Common myeloid progenitor, CD34-positive (primary cell): ENCODE measurements at regions not wholly inside any gene's neighbourhood (a gene's known extent, or its start where the extent isn't known, plus 50 kb on each side); places are given as distances from the start of the nearest gene placed in this dataset.

Experiments used
- CTCF ChIA-PET: fragments of 350-600 bp; sonication (Branson Sonifier 250); formaldehyde crosslinking; loops from one replicate; lab custom pipeline; 2021; ENCODE audit warnings: antibody characterized with exemption; lab: Charles Lee
- POLR2A ChIA-PET: fragments of 350-600 bp; sonication (Branson Sonifier 250); formaldehyde crosslinking; loops from one replicate; lab custom pipeline; 2021; ENCODE audit warnings: antibody characterized with exemption; lab: Charles Lee
- DNase-seq, 3 donors: peaks; one replicate each; pipeline versions ENCODE4 v3.0.0 to v3.0.0-alpha.2; 2013
- H3K27ac ChIP-seq, 2 experiments: 1 replicate in 1 of 2; 2 replicates in 1 of 2; pipeline ENCODE4 v1.7.0; 2013; ENCODE audit warnings: inconsistent platforms in 2 of 2, low read length in 2 of 2, mild to moderate bottlenecking in 2 of 2, low read depth in 1 of 2, moderate library complexity in 1 of 2; ENCODE audit not compliant: severe bottlenecking in 2 of 2, insufficient read depth in 1 of 2, poor library complexity in 1 of 2
- H3K27me3 ChIP-seq, 5 experiments: replicated peaks in 2 of 5; 1 replicate in 3 of 5; 2 replicates in 2 of 5; pipeline versions ENCODE4 v1.6.1 to v1.7.0; 2013; ENCODE audit warnings: low read length in 4 of 5, mild to moderate bottlenecking in 2 of 5, moderate library complexity in 2 of 5, inconsistent platforms in 1 of 5; ENCODE audit not compliant: insufficient read depth in 5 of 5, control insufficient read depth in 4 of 5
- H3K36me3 ChIP-seq, 4 experiments: 1 replicate in 2 of 4; 2 replicates in 2 of 4; pipeline versions ENCODE4 v1.6.1 to v1.7.0; 2013; ENCODE audit warnings: low read length in 3 of 4, control low read depth in 1 of 4, mild to moderate bottlenecking in 1 of 4; ENCODE audit not compliant: control insufficient read depth in 4 of 4, insufficient read depth in 4 of 4
- H3K4me1 ChIP-seq, 4 experiments: 1 replicate in 3 of 4; 2 replicates in 1 of 4; pipeline versions ENCODE4 v1.6.1 to v1.7.1; 2013; ENCODE audit warnings: low read length in 3 of 4, mild to moderate bottlenecking in 3 of 4, control low read depth in 1 of 4, inconsistent platforms in 1 of 4, moderate library complexity in 1 of 4; ENCODE audit not compliant: control insufficient read depth in 4 of 4, insufficient read depth in 4 of 4; ENCODE audit errors: control extremely low read depth in 1 of 4
- H3K4me3 ChIP-seq, 7 experiments: 1 replicate in 4 of 7; 2 replicates in 3 of 7; pipeline versions ENCODE4 v1.5.1 to v1.7.0; 2013; ENCODE audit warnings: mild to moderate bottlenecking in 7 of 7, low read length in 6 of 7, moderate library complexity in 6 of 7, inconsistent platforms in 2 of 7, low read depth in 2 of 7, control low read depth in 1 of 7; ENCODE audit not compliant: insufficient read depth in 4 of 7, control insufficient read depth in 1 of 7; ENCODE audit errors: extremely low read depth in 1 of 7
- H3K9me3 ChIP-seq, 5 experiments: 1 replicate in 4 of 5; 2 replicates in 1 of 5; pipeline versions ENCODE4 v1.6.1 to v1.7.1; 2013; ENCODE audit warnings: low read length in 4 of 5, mild to moderate bottlenecking in 2 of 5, inconsistent platforms in 1 of 5, low read depth in 1 of 5, moderate library complexity in 1 of 5; ENCODE audit not compliant: control insufficient read depth in 4 of 5, insufficient read depth in 2 of 5; ENCODE audit errors: control extremely low read depth in 1 of 5
- WGBS: methylation state at CpG from one replicate; pipeline ENCODE4 v1.1.5; 2013; ENCODE audit not compliant: insufficient coverage; 5-methylcytosine and 5-hydroxymethylcytosine counted together

GRCh38 chr4:189121336-189121735, 819.3 kb upstream of the FRG1 start:
- WGBS: 100% methylated on average over 1 of the region's 4 CpGs
- Histone ChIP-seq H3K27me3 (no peaks in the 10 kb centered on the region), H3K4me3 (no peak overlapping the region), H3K4me1 (no peaks in the 10 kb centered on the region), H3K36me3 (no peaks in the 10 kb centered on the region), H3K9me3 (no peaks in the 10 kb centered on the region), H3K27ac (no peak overlapping the region)
- DNase-seq: no peak
- CTCF ChIA-PET: no interaction called here
- POLR2A ChIA-PET: no interaction called here

- Histone ChIP-seq H3K4me1 (no peaks in the 10 kb centered on the region), H3K27me3 (no peaks in the 10 kb centered on the region), H3K36me3 (no peaks in the 10 kb centered on the region), H3K4me3 (no peak overlapping the region), H3K9me3 (no peaks in the 10 kb centered on the region), H3K27ac (no peak overlapping the region)
- WGBS: 38% methylated on average over 8 of the region's 10 CpGs
- CTCF ChIA-PET: interaction anchor here (1.0 to 1.9 kb wide), 3 partner anchors 153 to 668 kb away, joined by 3 to 5 read pairs (median 3); no protein-coding TSS in a partner anchor
- DNase-seq: peak; percentile 7 to 21 (median 16)
- POLR2A ChIA-PET: no interaction called here
These were observed 816.4 kb upstream of the FRG1 start for GRCh38 chr4:189124149-189124758.

- H3K9me3 ChIP-seq: no peaks in the 10 kb centered on the region
- POLR2A ChIA-PET: no interaction called here
- H3K4me3 ChIP-seq: no peak overlapping the region
- H3K36me3 ChIP-seq: no peaks in the 10 kb centered on the region
- no CpG with 5 or more reads among the region's 4 CpGs for WGBS
- no peak overlapping the region for H3K27ac ChIP-seq
- DNase-seq: no peak
- H3K4me1 ChIP-seq: no peaks in the 10 kb centered on the region
- H3K27me3 ChIP-seq: no peaks in the 10 kb centered on the region
- CTCF ChIA-PET: interaction anchor here (1.2 to 1.9 kb wide), 2 partner anchors 345 to 668 kb away, joined by 3 to 5 read pairs; no protein-coding TSS in a partner anchor
These were observed 815.9 kb upstream of the FRG1 start for GRCh38 chr4:189124791-189125190.

GRCh38 chr4:189126040-189126439, 814.6 kb upstream of the FRG1 start:
- no peak overlapping the region for H3K4me3 ChIP-seq
- H3K36me3 ChIP-seq: no peaks in the 10 kb centered on the region
- H3K4me1 ChIP-seq: no peaks in the 10 kb centered on the region
- no peaks in the 10 kb centered on the region for H3K27me3 ChIP-seq
- CTCF ChIA-PET: no interaction called here
- no peaks in the 10 kb centered on the region for H3K9me3 ChIP-seq
- POLR2A ChIA-PET: no interaction called here
- no peak overlapping the region for H3K27ac ChIP-seq
- WGBS: no CpG with 5 or more reads among the region's 2 CpGs
- DNase-seq: no peak

- ChIA-PET POLR2A (no interaction called here), CTCF (no interaction called here)
- H3K27me3 ChIP-seq: no peaks in the 10 kb centered on the region
- H3K4me3 ChIP-seq: no peak overlapping the region
- H3K27ac ChIP-seq: no peak overlapping the region
- DNase-seq: no peak
- no peaks in the 10 kb centered on the region for H3K36me3 ChIP-seq
- WGBS: 89% methylated on average over 3 of the region's 4 CpGs
- no peaks in the 10 kb centered on the region for H3K4me1 ChIP-seq
- H3K9me3 ChIP-seq: no peaks in the 10 kb centered on the region
These were observed 812.3 kb upstream of the FRG1 start for GRCh38 chr4:189128341-189128740.

GRCh38 chr4:189129044-189129694, 811.5 kb upstream of the FRG1 start:
- no peak for DNase-seq
- Histone ChIP-seq H3K4me3 (no peak overlapping the region), H3K27me3 (no peaks in the 10 kb centered on the region), H3K36me3 (no peaks in the 10 kb centered on the region), H3K9me3 (no peaks in the 10 kb centered on the region), H3K4me1 (no peaks in the 10 kb centered on the region), H3K27ac (no peak overlapping the region)
- ChIA-PET CTCF (no interaction called here), POLR2A (no interaction called here)
- 99% methylated on average over 9 of the region's 10 CpGs for WGBS

- ChIA-PET CTCF (no interaction called here), POLR2A (no interaction called here)
- no peak for DNase-seq
- H3K36me3 ChIP-seq: no peaks in the 10 kb centered on the region
- no peaks in the 10 kb centered on the region for H3K27me3 ChIP-seq
- WGBS: 100% methylated on average over 2 of the region's 4 CpGs
- no peaks in the 10 kb centered on the region for H3K9me3 ChIP-seq
- H3K4me3 ChIP-seq: no peak overlapping the region
- H3K27ac ChIP-seq: no peak overlapping the region
- no peaks in the 10 kb centered on the region for H3K4me1 ChIP-seq
These were observed 809.6 kb upstream of the FRG1 start for GRCh38 chr4:189131118-189131517.
